PC-9 (cell line): ENCODE measurements at regions not wholly inside any gene's neighbourhood (a gene's known extent, or its start where the extent isn't known, plus 50 kb on each side); places are given as distances from the start of the nearest gene placed in this dataset.

Source experiments
- BruUV-seq: library from RNA; stranded (reverse); fragments of 400-500 nt; replicated peaks from 2 replicates; lab custom pipeline; 2021; lab: Mats Ljungman, UMichigan
- CTCF ChIA-PET: fragments of 300-600 bp; sonication (Branson Sonifier 250); formaldehyde crosslinking; loops from one replicate; lab custom pipeline; 2022; ENCODE audit warnings: antibody characterized with exemption; lab: Charles Lee
- POLR2A ChIA-PET: fragments of 300-600 bp; sonication (Branson Sonifier 250); formaldehyde crosslinking; loops from one replicate; lab custom pipeline; 2022; ENCODE audit warnings: antibody characterized with exemption; ENCODE audit not compliant: unreplicated experiment; lab: Charles Lee
- DNase-seq, 2 experiments: peaks; one replicate each; pipeline versions ENCODE4 v3.0.0 to v3.0.0-alpha.2; 2015 to 2022; ENCODE audit warnings: mixed read lengths in 1 of 2
- H2AFZ ChIP-seq: fragments of 200-600 bp; sonication (generic); 2 replicates; pipeline ENCODE4 v1.8.1; 2017; ENCODE audit warnings: antibody characterized with exemption
- H3F3A ChIP-seq: fragments of 200-600 bp; sonication (generic); 2 replicates; pipeline ENCODE4 v1.8.1; 2017; ENCODE audit warnings: antibody characterized with exemption, mild to moderate bottlenecking, low read depth; ENCODE audit not compliant: insufficient read depth
- H3K27ac ChIP-seq: fragments of 200-600 bp; sonication (generic); 2 replicates; pipeline ENCODE4 v1.6.1; 2016; ENCODE audit warnings: mixed run types
- H3K27me3 ChIP-seq: fragments of 200-600 bp; sonication (generic); 2 replicates; pipeline ENCODE4 v1.6.1; 2016; ENCODE audit warnings: low read depth, mixed run types; ENCODE audit not compliant: insufficient read depth
- H3K36me3 ChIP-seq: fragments of 200-600 bp; sonication (generic); 2 replicates; pipeline ENCODE4 v1.6.1; 2016; ENCODE audit warnings: low read depth, mixed run types
- H3K4me1 ChIP-seq: fragments of 200-600 bp; sonication (generic); replicated peaks from 2 replicates; pipeline ENCODE4 v1.6.1; 2016; ENCODE audit warnings: mixed run types; ENCODE audit not compliant: insufficient read depth
- H3K4me2 ChIP-seq: fragments of 200-600 bp; sonication (generic); 2 replicates; pipeline ENCODE4 v1.6.1; 2017; ENCODE audit warnings: mixed run types
- H3K4me3 ChIP-seq: fragments of 200-600 bp; sonication (generic); 2 replicates; pipeline ENCODE4 v1.6.1; 2016; ENCODE audit warnings: mixed run types
- H3K79me2 ChIP-seq: fragments of 200-600 bp; sonication (generic); 2 replicates; pipeline ENCODE4 v1.6.1; 2017; ENCODE audit warnings: low read depth, mixed run types
- H3K9me2 ChIP-seq: fragments of 200-600 bp; sonication (generic); 2 replicates; pipeline ENCODE4 v1.8.1; 2017; ENCODE audit warnings: mild to moderate bottlenecking; ENCODE audit not compliant: insufficient read depth
- H3K9me3 ChIP-seq: fragments of 200-600 bp; sonication (generic); 2 replicates; pipeline ENCODE4 v1.8.1; 2016; ENCODE audit warnings: low read depth; ENCODE audit not compliant: insufficient read depth
- H4K20me1 ChIP-seq: fragments of 200-600 bp; sonication (generic); 2 replicates; pipeline ENCODE4 v1.8.1; 2017; ENCODE audit not compliant: insufficient read depth
- EZH2 ChIP-seq: fragments of 200-600 bp; sonication (generic); IDR thresholded peaks from 2 replicates; pipeline ENCODE4 v1.8.0; 2017; ENCODE audit warnings: antibody characterized with exemption, low read depth
- intact Hi-C: fragments of 100-400 bp; cut with micrococcal nuclease; formaldehyde crosslinking; loops from one replicate; pipeline ENCODE4 v1.10.0; 2022; ENCODE audit not compliant: unreplicated experiment
- TF ChIP-seq, protein P1 (sequence below): fragments of 200-600 bp; sonication (generic); conservative IDR thresholded peaks from 2 replicates; pipeline ENCODE4 v1.6.1; 2017; ENCODE audit warnings: mixed run types, antibody characterized with exemption, mild to moderate bottlenecking, moderate library complexity

GRCh38 chr1:59014827-59015226 is 231.0 kb upstream of the JUN start:
- no peaks in the 10 kb centered on the region for H3F3A ChIP-seq
- no peak overlapping the region for H2AFZ ChIP-seq
- no peaks in the 10 kb centered on the region for H3K79me2 ChIP-seq
- no peak for DNase-seq
- ChIA-PET POLR2A (interaction anchor here (0.7 kb wide), 1 partner anchor 235 kb away, joined by 3 read pairs; no protein-coding TSS in a partner anchor), CTCF (no interaction called here)
- H3K9me3 ChIP-seq: no peaks in the 10 kb centered on the region
- no peak overlapping the region for H3K27ac ChIP-seq
- intact Hi-C loops: no loop called here
- no peaks in the 10 kb centered on the region for H3K36me3 ChIP-seq
- no peaks in the 10 kb centered on the region for H3K9me2 ChIP-seq
- no peak overlapping the region for H3K4me3 ChIP-seq
- H3K4me2 ChIP-seq: no peak overlapping the region
- no peak for TF ChIP-seq EZH2
- TF ChIP-seq, protein P1, sequence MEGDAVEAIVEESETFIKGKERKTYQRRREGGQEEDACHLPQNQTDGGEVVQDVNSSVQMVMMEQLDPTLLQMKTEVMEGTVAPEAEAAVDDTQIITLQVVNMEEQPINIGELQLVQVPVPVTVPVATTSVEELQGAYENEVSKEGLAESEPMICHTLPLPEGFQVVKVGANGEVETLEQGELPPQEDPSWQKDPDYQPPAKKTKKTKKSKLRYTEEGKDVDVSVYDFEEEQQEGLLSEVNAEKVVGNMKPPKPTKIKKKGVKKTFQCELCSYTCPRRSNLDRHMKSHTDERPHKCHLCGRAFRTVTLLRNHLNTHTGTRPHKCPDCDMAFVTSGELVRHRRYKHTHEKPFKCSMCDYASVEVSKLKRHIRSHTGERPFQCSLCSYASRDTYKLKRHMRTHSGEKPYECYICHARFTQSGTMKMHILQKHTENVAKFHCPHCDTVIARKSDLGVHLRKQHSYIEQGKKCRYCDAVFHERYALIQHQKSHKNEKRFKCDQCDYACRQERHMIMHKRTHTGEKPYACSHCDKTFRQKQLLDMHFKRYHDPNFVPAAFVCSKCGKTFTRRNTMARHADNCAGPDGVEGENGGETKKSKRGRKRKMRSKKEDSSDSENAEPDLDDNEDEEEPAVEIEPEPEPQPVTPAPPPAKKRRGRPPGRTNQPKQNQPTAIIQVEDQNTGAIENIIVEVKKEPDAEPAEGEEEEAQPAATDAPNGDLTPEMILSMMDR: no peak
- peaks cover 10% of the 10 kb centered on the region; the same call in 1 of the 2 replicates for H3K4me1 ChIP-seq
- no TSS peak for BruUV-seq
- no peaks in the 10 kb centered on the region for H4K20me1 ChIP-seq
- H3K27me3 ChIP-seq: no peaks in the 10 kb centered on the region

GRCh38 chr1:59015708-59016107 is 231.9 kb upstream of the JUN start:
- Histone ChIP-seq H2AFZ (no peak overlapping the region), H3K27me3 (no peaks in the 10 kb centered on the region), H3F3A (no peaks in the 10 kb centered on the region), H3K27ac (no peak overlapping the region), H3K79me2 (no peaks in the 10 kb centered on the region), H3K4me1 (peaks cover 18% of the 10 kb centered on the region; the same call in 1 of the 2 replicates), H3K4me3 (no peak overlapping the region), H3K9me3 (no peaks in the 10 kb centered on the region), H3K36me3 (no peaks in the 10 kb centered on the region), H4K20me1 (no peaks in the 10 kb centered on the region), H3K9me2 (no peaks in the 10 kb centered on the region), H3K4me2 (no peak overlapping the region)
- no TSS peak for BruUV-seq
- DNase-seq: no peak
- TF ChIP-seq, protein P1: no peak
- no peak for TF ChIP-seq EZH2
- ChIA-PET POLR2A (no interaction called here), CTCF (no interaction called here)
- intact Hi-C loops: no loop called here

GRCh38 chr1:59016390-59016789 is 232.5 kb upstream of the JUN start:
- H4K20me1 ChIP-seq: no peaks in the 10 kb centered on the region
- POLR2A ChIA-PET: no interaction called here
- no TSS peak for BruUV-seq
- TF ChIP-seq, protein P1: no peak
- no peak for TF ChIP-seq EZH2
- no peaks in the 10 kb centered on the region for H3K9me3 ChIP-seq
- no peaks in the 10 kb centered on the region for H3K36me3 ChIP-seq
- no peaks in the 10 kb centered on the region for H3K9me2 ChIP-seq
- no peak for DNase-seq
- no peak overlapping the region for H3K4me3 ChIP-seq
- intact Hi-C loops: no loop called here
- no peaks in the 10 kb centered on the region for H3F3A ChIP-seq
- H3K4me2 ChIP-seq: no peak overlapping the region
- no peaks in the 10 kb centered on the region for H3K27me3 ChIP-seq
- CTCF ChIA-PET: interaction anchor here (0.6 kb wide), 1 partner anchor 155 kb away, joined by 6 read pairs; no protein-coding TSS in a partner anchor
- no peak overlapping the region for H2AFZ ChIP-seq
- H3K79me2 ChIP-seq: no peaks in the 10 kb centered on the region
- H3K27ac ChIP-seq: no peak overlapping the region
- H3K4me1 ChIP-seq: peaks cover 18% of the 10 kb centered on the region; the same call in 1 of the 2 replicates
